Stimulated activated CD4-positive, alpha-beta T cell treated with anti-CD3 and anti-CD28 coated beads, TNF-alpha, amount 100 ng/mL, for 48 hours (primary cell): ENCODE measurements at regions not wholly inside any gene's neighbourhood (a gene's known extent, or its start where the extent isn't known, plus 50 kb on each side); places are given as distances from the start of the nearest gene placed in this dataset.

ENCODE experiments used
- DNase-seq, 3 donors: peaks; one replicate each; pipeline ENCODE4 v3.0.0-alpha.2; 2020; ENCODE audit warnings: low read depth in 3 of 3

DNA sequence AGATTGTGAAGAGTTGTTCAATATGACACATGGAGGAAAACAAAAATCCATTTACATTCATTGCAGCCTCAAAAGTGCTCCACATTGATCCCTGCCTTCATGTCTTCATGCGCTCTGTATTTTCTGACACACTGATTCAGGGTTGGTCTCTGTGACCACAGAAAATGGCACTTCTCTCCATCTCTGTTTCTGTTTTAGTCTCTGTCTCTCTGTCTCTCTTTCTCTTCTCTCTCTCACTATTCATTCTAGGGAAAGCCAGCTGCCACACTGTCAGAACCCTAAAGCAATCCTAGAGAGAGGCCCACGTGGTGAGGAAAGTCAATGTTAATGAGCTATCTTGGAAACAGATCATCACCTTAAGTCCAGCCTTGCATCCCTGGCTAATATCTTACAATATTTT, 2238.4 kb downstream of the PCDH7 start:
- no peak for DNase-seq

- no peak for DNase-seq
Observed at GRCh38 chr4:32962100-32962499, 2241.9 kb downstream of the PCDH7 start.

DNA sequence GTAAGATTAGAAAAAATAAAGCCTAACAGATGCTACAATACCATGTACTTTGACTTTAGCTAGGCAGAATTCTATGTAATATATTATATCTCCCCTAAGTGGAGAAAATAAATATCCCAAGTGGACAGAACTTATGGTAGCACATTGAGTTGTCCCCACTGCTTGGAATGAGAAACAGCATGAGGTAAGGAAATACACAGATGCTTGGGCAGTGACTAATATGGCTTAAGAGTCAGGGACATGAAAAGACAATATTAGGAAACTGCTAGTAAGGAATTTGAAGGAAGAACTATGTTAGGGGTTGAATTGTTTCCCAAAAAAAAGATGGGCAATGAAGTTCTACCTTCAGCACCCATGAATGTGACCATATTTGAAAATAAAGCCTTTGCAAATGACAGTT, 2265.1 kb downstream of the PCDH7 start:
- DNase-seq = no peak

GRCh38 chr4:32986236-32986635, 2266.1 kb downstream of the PCDH7 start:
- DNase-seq = no peak

- DNase-seq = no peak
Observed at GRCh38 chr4:32987111-32987510, 2266.9 kb downstream of the PCDH7 start.

GRCh38 chr4:32988165-32988811, 2268.1 kb downstream of the PCDH7 start:
- no peak for DNase-seq

DNA sequence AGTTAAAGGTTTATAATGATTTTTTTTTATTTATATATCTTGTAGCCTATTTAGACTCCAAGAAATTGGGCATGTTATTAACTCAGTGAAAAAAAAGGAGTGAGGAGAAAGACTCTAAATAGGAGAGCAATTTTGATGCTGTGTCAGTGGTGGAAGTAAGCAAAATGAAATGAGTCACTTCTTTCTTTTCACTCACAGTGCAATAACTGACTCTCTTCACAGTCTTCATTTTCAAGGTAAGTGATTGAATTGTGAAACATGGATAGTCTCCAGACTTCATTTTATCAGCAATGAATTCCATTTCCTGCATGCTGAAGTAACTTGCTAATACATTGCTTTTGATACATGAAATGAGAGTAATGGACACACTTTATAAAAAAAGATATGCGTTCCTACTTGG, 2271.5 kb downstream of the PCDH7 start:
- DNase-seq = no peak

- DNase-seq = no peak
Observed at GRCh38 chr4:32994981-32995881, 2275.1 kb downstream of the PCDH7 start.

DNA sequence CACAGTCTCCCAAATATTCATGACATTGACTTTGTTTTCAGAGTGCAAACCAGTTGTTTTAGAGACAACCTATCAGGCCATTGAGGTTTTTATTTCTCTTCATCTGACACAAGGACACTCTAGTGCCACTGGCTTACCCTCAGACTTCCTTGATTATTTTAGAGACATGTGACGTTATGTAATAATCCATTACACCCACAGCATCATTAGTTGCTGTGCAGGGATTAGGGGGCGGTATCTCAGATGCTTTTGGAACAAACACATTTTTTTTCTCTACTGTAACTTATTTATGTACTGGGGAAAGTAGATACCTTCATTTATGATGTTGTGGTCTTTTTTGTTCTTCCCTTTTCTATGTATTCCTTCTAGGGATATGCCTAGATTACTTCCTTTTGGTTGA, 2293.1 kb downstream of the PCDH7 start:
- DNase-seq = no peak

DNA sequence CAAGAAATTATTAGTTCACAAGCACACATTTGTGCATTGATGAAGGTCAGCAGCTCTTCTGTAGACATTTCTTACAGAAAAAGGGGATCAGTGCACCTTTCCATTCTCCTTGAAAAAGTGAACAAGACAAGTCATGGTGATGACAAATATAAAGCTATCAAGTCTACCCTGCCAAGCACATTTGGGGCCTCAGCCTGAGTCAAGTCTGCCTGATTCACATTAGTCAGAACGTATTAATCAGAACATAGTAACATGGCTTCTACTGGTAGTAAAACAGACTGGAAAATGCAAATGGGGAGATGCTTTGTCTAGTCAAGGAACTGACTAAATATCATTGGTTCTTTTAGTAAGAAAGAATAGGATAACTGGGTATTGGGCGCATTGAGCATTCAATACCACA, 2305.1 kb downstream of the PCDH7 start:
- no peak for DNase-seq

DNA sequence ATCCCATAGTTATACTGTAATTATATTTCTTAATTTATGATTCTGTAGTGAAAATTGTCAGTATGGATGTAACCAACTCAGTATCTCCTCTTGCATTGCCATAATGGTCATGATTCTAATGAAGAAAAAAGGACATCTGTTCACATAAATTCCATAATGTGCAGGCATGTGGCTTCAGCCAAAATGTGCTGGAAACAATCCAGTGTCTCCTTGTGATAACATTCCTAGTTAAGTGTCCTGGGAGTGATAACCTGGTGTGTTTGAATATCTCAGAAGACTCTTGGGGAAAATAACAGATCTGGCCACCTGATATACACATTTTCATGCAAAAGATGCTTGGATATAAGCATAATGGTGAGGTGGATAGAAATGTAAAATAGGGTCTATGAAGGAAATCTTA, 2309.8 kb downstream of the PCDH7 start:
- DNase-seq = no peak

GRCh38 chr4:33031328-33031727, 2311.2 kb downstream of the PCDH7 start:
- no peak for DNase-seq

GRCh38 chr4:33037464-33037863, 2317.3 kb downstream of the PCDH7 start:
- no peak for DNase-seq

GRCh38 chr4:33045334-33045733, 2325.2 kb downstream of the PCDH7 start:
- DNase-seq = no peak

GRCh38 chr4:33052241-33052640, 2332.1 kb downstream of the PCDH7 start:
- no peak for DNase-seq

- DNase-seq = no peak
Observed at GRCh38 chr4:33054161-33054560, 2334.0 kb downstream of the PCDH7 start.

DNA sequence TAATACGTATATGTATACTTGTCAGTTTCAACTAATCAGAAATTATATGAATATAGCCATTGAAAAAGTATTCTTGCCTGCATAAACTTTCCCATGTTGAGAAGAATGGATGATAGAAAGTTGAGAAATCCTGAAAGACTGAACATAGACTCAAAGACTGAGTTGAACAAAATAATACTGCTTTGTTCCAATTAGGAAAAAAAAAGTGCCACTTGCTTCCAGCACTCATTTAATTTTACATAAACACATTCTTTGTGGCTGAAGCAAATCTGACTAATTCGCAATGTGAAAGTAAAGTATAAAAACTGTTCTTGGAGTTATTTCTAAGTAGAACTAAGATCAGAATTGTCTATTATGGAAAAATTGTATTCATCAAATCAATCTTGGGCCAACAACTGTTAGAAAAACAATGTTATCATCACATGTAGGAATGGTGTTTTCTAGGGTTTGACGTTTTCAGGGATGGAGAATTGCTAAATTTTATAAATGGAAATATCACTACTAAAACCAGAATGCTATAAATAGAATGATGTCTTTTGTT, 2334.6 kb downstream of the PCDH7 start:
- no peak for DNase-seq

- DNase-seq = no peak
Observed at GRCh38 chr4:33057736-33058135, 2337.6 kb downstream of the PCDH7 start.

DNA sequence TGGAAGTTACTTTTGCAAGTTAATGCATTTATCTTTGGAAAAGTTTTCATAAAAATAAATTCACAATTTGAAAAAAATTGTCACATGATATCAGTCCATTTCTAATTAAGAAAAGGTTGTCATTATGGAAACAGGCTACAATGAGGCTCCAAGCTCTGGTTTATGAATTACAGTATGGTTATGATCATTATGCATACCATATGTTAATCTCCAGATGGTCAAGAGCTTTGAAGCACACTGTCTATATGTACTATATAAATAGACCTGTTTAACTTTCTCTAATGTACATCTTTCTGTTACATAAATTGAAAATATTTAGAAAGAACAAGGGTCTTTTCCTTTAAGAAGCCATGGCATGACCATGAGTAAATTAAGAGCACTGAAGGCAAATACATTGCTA, 2338.8 kb downstream of the PCDH7 start:
- DNase-seq = no peak

- no peak for DNase-seq
Observed at GRCh38 chr4:33060674-33061542, 2340.7 kb downstream of the PCDH7 start.

DNA sequence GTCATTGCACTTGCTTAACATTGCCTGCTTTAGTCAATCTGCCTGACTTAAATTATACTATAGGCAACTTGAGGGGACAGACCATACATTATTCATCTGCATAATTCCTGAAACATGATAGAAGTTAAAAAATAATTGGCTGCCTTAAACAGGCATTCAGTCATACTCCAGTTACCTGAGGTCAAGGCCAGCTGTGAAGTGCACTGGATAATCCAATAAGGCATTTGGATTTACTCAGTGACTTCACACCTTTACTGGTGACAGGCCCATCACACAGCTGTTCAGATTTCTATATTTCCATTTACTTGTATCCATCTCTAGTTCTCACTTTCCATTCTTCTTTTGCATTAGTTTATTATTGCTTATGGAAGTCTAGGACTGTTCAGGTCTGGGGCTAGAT, 2341.6 kb downstream of the PCDH7 start:
- DNase-seq = no peak

- DNase-seq = no peak
Observed at GRCh38 chr4:33062155-33062806, 2342.1 kb downstream of the PCDH7 start.
